GM12864 (cell line): ENCODE measurements at regions not wholly inside any gene's neighbourhood (a gene's known extent, or its start where the extent isn't known, plus 50 kb on each side); places are given as distances from the start of the nearest gene placed in this dataset.
"Not testable (repeated sequence)": the region's sequence is repeated elsewhere in the genome, so short reads cannot be mapped to it uniquely, and the experiment has no call there.

Experiments
- DNase-seq: peaks from one replicate; pipeline ENCODE4 v3.0.0-alpha.2; 2011; ENCODE audit warnings: low read depth
- H3K4me3 ChIP-seq: 2 replicates; pipeline ENCODE4 v1.5.1; 2011; ENCODE audit warnings: mild to moderate bottlenecking, low read depth, low read length, control low read depth
- TF ChIP-seq, protein P1 (sequence below): IDR thresholded peaks from 2 replicates; pipeline ENCODE4 v1.5.1; 2011; ENCODE audit warnings: low read depth, mild to moderate bottlenecking, moderate library complexity, low read length, control low read depth, inconsistent platforms; ENCODE audit errors: missing control alignments

DNA sequence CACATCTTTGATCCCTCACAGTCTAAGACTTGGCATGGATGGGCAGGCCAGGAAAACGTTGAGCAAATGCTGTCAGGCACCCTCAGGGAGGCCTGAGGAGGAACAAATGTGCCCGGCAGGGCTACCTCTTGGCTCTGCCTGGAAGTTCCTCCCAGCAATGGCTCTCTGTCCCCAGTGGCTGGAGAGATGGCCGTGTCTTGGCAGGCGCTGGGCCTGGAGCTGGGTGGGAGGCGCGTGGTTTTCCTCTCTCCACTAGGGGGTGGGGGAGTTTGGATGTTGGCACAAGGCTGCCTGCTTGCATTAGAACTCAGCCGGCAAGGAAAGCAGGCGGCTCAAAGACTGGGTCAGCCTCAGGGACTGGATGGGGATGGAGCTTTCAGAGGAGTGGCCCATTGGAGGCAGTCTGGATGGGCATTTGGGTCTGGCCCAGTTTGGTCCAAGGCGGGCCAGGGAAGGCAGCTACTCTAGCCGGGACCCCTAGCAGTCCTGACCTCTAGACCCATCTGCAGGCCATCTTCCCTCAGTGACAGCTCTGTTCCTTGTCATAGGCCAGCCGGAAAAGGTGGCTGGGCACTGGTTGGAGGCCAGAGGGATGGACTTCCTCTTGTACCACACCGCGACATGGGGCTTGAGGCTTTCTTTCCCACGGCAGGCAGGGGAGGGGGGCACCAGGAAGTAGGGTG, 68.2 kb upstream of the STC2 start:
- TF ChIP-seq, protein P1, sequence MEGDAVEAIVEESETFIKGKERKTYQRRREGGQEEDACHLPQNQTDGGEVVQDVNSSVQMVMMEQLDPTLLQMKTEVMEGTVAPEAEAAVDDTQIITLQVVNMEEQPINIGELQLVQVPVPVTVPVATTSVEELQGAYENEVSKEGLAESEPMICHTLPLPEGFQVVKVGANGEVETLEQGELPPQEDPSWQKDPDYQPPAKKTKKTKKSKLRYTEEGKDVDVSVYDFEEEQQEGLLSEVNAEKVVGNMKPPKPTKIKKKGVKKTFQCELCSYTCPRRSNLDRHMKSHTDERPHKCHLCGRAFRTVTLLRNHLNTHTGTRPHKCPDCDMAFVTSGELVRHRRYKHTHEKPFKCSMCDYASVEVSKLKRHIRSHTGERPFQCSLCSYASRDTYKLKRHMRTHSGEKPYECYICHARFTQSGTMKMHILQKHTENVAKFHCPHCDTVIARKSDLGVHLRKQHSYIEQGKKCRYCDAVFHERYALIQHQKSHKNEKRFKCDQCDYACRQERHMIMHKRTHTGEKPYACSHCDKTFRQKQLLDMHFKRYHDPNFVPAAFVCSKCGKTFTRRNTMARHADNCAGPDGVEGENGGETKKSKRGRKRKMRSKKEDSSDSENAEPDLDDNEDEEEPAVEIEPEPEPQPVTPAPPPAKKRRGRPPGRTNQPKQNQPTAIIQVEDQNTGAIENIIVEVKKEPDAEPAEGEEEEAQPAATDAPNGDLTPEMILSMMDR, result peak; percentile 29
- no peak for DNase-seq
- H3K4me3 ChIP-seq, result no peak overlapping the region

GRCh38 chr5:173395933-173396308, 67.7 kb upstream of the STC2 start:
- TF ChIP-seq, protein P1, result no peak
- DNase-seq, result no peak
- H3K4me3 ChIP-seq, result no peak overlapping the region

- no peak for DNase-seq
- TF ChIP-seq, protein P1, result no peak
- H3K4me3 ChIP-seq, result no peak overlapping the region
Measured at GRCh38 chr5:173395257-173395932, 67.2 kb upstream of the STC2 start.

DNA sequence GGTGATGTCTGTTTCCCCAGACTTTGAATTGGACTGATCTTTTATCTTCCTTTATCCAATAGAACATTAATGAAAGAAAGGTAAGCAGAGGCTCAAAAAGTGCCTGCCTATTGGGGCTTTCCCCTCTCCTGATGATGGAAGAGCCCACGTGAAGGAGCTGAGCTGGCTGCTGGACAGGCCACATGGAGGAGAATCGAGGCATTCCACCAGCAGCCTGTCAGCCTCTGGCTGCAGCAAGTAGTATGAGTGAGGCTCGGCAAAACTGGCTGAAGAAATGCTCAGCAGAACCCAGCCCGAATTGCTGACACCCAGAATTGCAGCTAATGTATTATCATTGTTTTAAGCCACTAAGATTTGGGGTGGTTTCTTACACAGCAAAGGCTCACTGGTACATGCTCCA, 66.5 kb upstream of the STC2 start:
- no peak for DNase-seq
- H3K4me3 ChIP-seq, result no peak overlapping the region
- TF ChIP-seq, protein P1, result no peak

DNA sequence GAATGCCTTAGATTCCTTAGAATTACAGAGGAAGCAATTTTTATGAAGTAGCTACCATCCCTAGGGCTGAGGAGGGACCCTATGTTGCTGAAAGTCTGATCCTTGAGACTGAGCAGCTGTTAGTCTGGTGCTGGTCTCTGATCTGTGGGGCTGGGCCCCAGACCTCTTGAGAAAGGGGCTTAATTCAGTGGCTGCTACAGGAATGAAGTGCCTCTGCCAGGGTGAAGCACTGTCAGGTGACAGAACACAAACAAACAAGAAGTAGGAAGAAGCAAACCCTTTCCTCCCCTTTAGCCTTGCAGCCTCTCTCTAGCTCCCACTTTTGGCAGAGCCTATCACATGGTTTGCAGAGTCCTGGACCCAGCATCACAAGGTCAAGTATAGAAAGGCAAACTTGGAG, 64.0 kb upstream of the STC2 start:
- DNase-seq, result no peak
- TF ChIP-seq, protein P1, result no peak
- no peak overlapping the region for H3K4me3 ChIP-seq

- TF ChIP-seq, protein P1, result no peak
- H3K4me3 ChIP-seq, result no peak overlapping the region
- DNase-seq, result no peak
Measured at GRCh38 chr5:173391031-173391430, 62.8 kb upstream of the STC2 start.

- not testable (repeated sequence) for DNase-seq, H3K4me3 ChIP-seq
Measured at GRCh38 chr5:173387293-173387692, 59.1 kb upstream of the STC2 start.
